ENCODE measurements at regions not wholly inside any gene's neighbourhood (a gene's known extent, or its start where the extent isn't known, plus 50 kb on each side); places are given as distances from the start of the nearest gene placed in this dataset.
"Not testable (repeated sequence)": the region's sequence is repeated elsewhere in the genome, so short reads cannot be mapped to it uniquely, and the experiment has no call there.

- no peak overlapping the region for H3K4me3 ChIP-seq (ENCODE audit: low read length)
- no peak for TF ChIP-seq CTCF (conservative IDR thresholded peaks at IDR 0.05; ENCODE audit: low read length)
- DNase-seq (ENCODE audit: low read depth): no peak
These were observed 110.5 kb upstream of the CLEC14A start for GRCh38 chr14:38366374-38366773.

GRCh38 chr14:38363217-38363616, 107.3 kb upstream of the CLEC14A start:
- no peak for TF ChIP-seq CTCF (conservative IDR thresholded peaks at IDR 0.05; ENCODE audit: low read length)

GRCh38 chr14:38357557-38357956, 101.7 kb upstream of the CLEC14A start:
- no peak for TF ChIP-seq CTCF (conservative IDR thresholded peaks at IDR 0.05; ENCODE audit: low read length)
- peak; percentile 86 for DNase-seq (ENCODE audit: low read depth)
- no peak overlapping the region for H3K4me3 ChIP-seq (ENCODE audit: low read length)

More at GRCh38 chr14:38363217-38363616, 107.3 kb upstream of the CLEC14A start:
- no peak for DNase-seq (ENCODE audit: low read depth)
- H3K4me3 ChIP-seq (ENCODE audit: low read length): no peak overlapping the region

- not testable (repeated sequence) for H3K4me3 ChIP-seq (ENCODE audit: low read length); DNase-seq (ENCODE audit: low read depth)
These were observed 99.6 kb upstream of the CLEC14A start for GRCh38 chr14:38355473-38355872.

GRCh38 chr14:38350102-38350501, 94.2 kb upstream of the CLEC14A start:
- no peak for TF ChIP-seq CTCF (conservative IDR thresholded peaks at IDR 0.05; ENCODE audit: low read length)
- no peak overlapping the region for H3K4me3 ChIP-seq (ENCODE audit: low read length)
- DNase-seq (ENCODE audit: low read depth): no peak

- H3K4me3 ChIP-seq (ENCODE audit: low read length): no peak overlapping the region
- peak; percentile 89 for DNase-seq (ENCODE audit: low read depth)
These were observed 86.9 kb upstream of the CLEC14A start for GRCh38 chr14:38342803-38343202.

GRCh38 chr14:38339696-38340095, 83.8 kb upstream of the CLEC14A start:
- no peak for TF ChIP-seq CTCF (conservative IDR thresholded peaks at IDR 0.05; ENCODE audit: low read length)
- DNase-seq (ENCODE audit: low read depth): peak; percentile 90
- no peak overlapping the region for H3K4me3 ChIP-seq (ENCODE audit: low read length)

More at GRCh38 chr14:38342803-38343202, 86.9 kb upstream of the CLEC14A start:
- no peak for TF ChIP-seq CTCF (conservative IDR thresholded peaks at IDR 0.05; ENCODE audit: low read length)

GRCh38 chr14:38336298-38336697, 80.4 kb upstream of the CLEC14A start:
- no peak overlapping the region for H3K4me3 ChIP-seq (ENCODE audit: low read length)
- TF ChIP-seq CTCF (conservative IDR thresholded peaks at IDR 0.05; ENCODE audit: low read length): no peak
- DNase-seq (ENCODE audit: low read depth): no peak
